ENCODE measurements at regions not wholly inside any gene's neighbourhood (a gene's known extent, or its start where the extent isn't known, plus 50 kb on each side); places are given as distances from the start of the nearest gene placed in this dataset.

DNA sequence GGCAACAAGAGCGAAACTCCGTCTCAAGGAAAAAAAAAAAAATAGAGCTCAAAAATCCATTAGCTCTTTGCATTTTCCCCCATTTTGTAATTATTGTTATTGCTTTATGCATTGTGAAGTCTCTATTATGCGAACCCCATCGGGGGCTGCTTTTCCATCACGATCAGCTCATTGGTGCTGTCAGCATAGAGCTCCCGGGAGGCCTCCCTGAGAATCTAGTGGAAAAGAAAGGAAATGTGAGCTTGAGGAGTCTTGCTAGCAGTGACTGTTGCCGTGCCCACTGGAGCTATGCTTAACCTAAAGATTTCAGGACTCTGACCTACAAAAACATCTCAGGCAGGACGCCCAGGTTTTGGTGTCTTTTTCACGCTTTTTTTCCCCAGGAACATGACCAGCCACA lies 102.6 kb upstream of the NDUFV2 start:
- TF ChIP-seq POLR2A (IDR thresholded peaks at IDR 0.05; ENCODE audit: borderline replicate concordance, extremely low read depth, insufficient read depth, insufficient read length) (no peak), POLR2AphosphoS5 (IDR thresholded peaks at IDR 0.05; ENCODE audit: low read depth, low read length) (no peak), CEBPB (IDR thresholded peaks at IDR 0.05; ENCODE audit: low read depth) (no peak), ELF1 (IDR thresholded peaks at IDR 0.05; ENCODE audit: borderline replicate concordance, low read depth) (no peak), YY1 (IDR thresholded peaks at IDR 0.05; ENCODE audit: extremely low read depth, insufficient replicate concordance, low read depth, low read length) (no peak)
- TF ChIP-seq, protein P1, sequence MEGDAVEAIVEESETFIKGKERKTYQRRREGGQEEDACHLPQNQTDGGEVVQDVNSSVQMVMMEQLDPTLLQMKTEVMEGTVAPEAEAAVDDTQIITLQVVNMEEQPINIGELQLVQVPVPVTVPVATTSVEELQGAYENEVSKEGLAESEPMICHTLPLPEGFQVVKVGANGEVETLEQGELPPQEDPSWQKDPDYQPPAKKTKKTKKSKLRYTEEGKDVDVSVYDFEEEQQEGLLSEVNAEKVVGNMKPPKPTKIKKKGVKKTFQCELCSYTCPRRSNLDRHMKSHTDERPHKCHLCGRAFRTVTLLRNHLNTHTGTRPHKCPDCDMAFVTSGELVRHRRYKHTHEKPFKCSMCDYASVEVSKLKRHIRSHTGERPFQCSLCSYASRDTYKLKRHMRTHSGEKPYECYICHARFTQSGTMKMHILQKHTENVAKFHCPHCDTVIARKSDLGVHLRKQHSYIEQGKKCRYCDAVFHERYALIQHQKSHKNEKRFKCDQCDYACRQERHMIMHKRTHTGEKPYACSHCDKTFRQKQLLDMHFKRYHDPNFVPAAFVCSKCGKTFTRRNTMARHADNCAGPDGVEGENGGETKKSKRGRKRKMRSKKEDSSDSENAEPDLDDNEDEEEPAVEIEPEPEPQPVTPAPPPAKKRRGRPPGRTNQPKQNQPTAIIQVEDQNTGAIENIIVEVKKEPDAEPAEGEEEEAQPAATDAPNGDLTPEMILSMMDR (IDR thresholded peaks at IDR 0.05 in 2 of 3, conservative IDR thresholded peaks at IDR 0.05 in 1 of 3; ENCODE audit: borderline replicate concordance in 1 of 3, insufficient read depth in 1 of 3, low read depth in 2 of 3, low read length in 2 of 3) = no peak
- TF ChIP-seq, protein P2, sequence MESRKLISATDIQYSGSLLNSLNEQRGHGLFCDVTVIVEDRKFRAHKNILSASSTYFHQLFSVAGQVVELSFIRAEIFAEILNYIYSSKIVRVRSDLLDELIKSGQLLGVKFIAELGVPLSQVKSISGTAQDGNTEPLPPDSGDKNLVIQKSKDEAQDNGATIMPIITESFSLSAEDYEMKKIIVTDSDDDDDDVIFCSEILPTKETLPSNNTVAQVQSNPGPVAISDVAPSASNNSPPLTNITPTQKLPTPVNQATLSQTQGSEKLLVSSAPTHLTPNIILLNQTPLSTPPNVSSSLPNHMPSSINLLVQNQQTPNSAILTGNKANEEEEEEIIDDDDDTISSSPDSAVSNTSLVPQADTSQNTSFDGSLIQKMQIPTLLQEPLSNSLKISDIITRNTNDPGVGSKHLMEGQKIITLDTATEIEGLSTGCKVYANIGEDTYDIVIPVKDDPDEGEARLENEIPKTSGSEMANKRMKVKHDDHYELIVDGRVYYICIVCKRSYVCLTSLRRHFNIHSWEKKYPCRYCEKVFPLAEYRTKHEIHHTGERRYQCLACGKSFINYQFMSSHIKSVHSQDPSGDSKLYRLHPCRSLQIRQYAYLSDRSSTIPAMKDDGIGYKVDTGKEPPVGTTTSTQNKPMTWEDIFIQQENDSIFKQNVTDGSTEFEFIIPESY (IDR thresholded peaks at IDR 0.05; ENCODE audit: extremely low read depth, insufficient replicate concordance, low read length) = no peak

Data from HCT116 (cell line).